ENCODE measurements at regions not wholly inside any gene's neighbourhood (a gene's known extent, or its start where the extent isn't known, plus 50 kb on each side); places are given as distances from the start of the nearest gene placed in this dataset.
"Not testable (repeated sequence)": the region's sequence is repeated elsewhere in the genome, so short reads cannot be mapped to it uniquely, and the experiment has no call there.

- no peak for DNase-seq (ENCODE audit: low read depth)
Measured at GRCh38 chr3:13137941-13138832, 65.0 kb upstream of the IQSEC1 start.

- not testable (repeated sequence) for DNase-seq (ENCODE audit: low read depth)
Measured at GRCh38 chr3:13136848-13137247, 63.6 kb upstream of the IQSEC1 start.

- DNase-seq (ENCODE audit: low read depth) = no peak
Measured at GRCh38 chr3:13136426-13136825, 63.2 kb upstream of the IQSEC1 start.

GRCh38 chr3:13135811-13136321, 62.6 kb upstream of the IQSEC1 start:
- no peak for DNase-seq (ENCODE audit: low read depth)

GRCh38 chr3:13135251-13135810, 62.1 kb upstream of the IQSEC1 start:
- DNase-seq (ENCODE audit: low read depth) = no peak

- no peak for DNase-seq (ENCODE audit: low read depth)
Measured at GRCh38 chr3:13134879-13135206, 61.6 kb upstream of the IQSEC1 start.

GRCh38 chr3:13134166-13134878, 61.1 kb upstream of the IQSEC1 start:
- DNase-seq (ENCODE audit: low read depth) = no peak

- DNase-seq (ENCODE audit: low read depth) = no peak
Measured at GRCh38 chr3:13133471-13133981, 60.3 kb upstream of the IQSEC1 start.

GRCh38 chr3:13132731-13133410, 59.6 kb upstream of the IQSEC1 start:
- DNase-seq (ENCODE audit: low read depth) = no peak

- DNase-seq (ENCODE audit: low read depth) = no peak
Measured at GRCh38 chr3:13132281-13132680, 59.1 kb upstream of the IQSEC1 start.

- no peak for DNase-seq (ENCODE audit: low read depth)
Measured at GRCh38 chr3:13130464-13131193, 57.4 kb upstream of the IQSEC1 start.

GRCh38 chr3:13125092-13126015, 52.1 kb upstream of the IQSEC1 start:
- no peak for DNase-seq (ENCODE audit: low read depth)

GRCh38 chr3:13124631-13125030, 51.4 kb upstream of the IQSEC1 start:
- no peak for DNase-seq (ENCODE audit: low read depth)

GRCh38 chr3:13123765-13124164, 50.5 kb upstream of the IQSEC1 start:
- no peak for DNase-seq (ENCODE audit: low read depth)

GRCh38 chr3:13123013-13123654, 49.9 kb upstream of the IQSEC1 start:
- DNase-seq (ENCODE audit: low read depth) = no peak
